ENCODE measurements at regions not wholly inside any gene's neighbourhood (a gene's known extent, or its start where the extent isn't known, plus 50 kb on each side); places are given as distances from the start of the nearest gene placed in this dataset.

GRCh38 chr6:40640599-40641227 lies 53.5 kb upstream of the LRFN2 start:
- TF ChIP-seq TAF1 (IDR thresholded peaks at IDR 0.05; ENCODE audit: borderline replicate concordance, low read depth, low read length): no peak
- TF ChIP-seq POLR2AphosphoS5 (IDR thresholded peaks at IDR 0.05; ENCODE audit: low read depth, low read length): no peak
- no peak for FAIRE-seq
- no peak for DNase-seq (ENCODE audit: insufficient read length)
